SW 1271 (cell line): ENCODE measurements at regions not wholly inside any gene's neighbourhood (a gene's known extent, or its start where the extent isn't known, plus 50 kb on each side); places are given as distances from the start of the nearest gene placed in this dataset.
A peak's percentile ranks its signal among the peaks of the same experiment; 100 is the strongest.
"Not testable (repeated sequence)": the region's sequence is repeated elsewhere in the genome, so short reads cannot be mapped to it uniquely, and the experiment has no call there.

Experiments
- DNase-seq, 2 experiments: peaks; one replicate each; lab custom pipeline; 2025; lab: John Stamatoyannopoulos, UW

GRCh38 chr14:38705220-38705619 is 397.8 kb downstream of the SEC23A start:
- no peak for DNase-seq

- no peak for DNase-seq
These were observed 398.8 kb downstream of the SEC23A start for GRCh38 chr14:38704220-38704619.

GRCh38 chr14:38696925-38697324 is 406.1 kb downstream of the SEC23A start:
- no peak for DNase-seq

GRCh38 chr14:38693423-38693822 is 409.6 kb downstream of the SEC23A start:
- no peak for DNase-seq

GRCh38 chr14:38669027-38669426 is 413.1 kb upstream of the CLEC14A start:
- no peak for DNase-seq

- DNase-seq, result no peak
These were observed 407.5 kb upstream of the CLEC14A start for GRCh38 chr14:38663382-38663781.

- no peak for DNase-seq
These were observed 406.9 kb upstream of the CLEC14A start for GRCh38 chr14:38662781-38663180.

- no peak for DNase-seq
These were observed 390.5 kb upstream of the CLEC14A start for GRCh38 chr14:38646391-38646790.

GRCh38 chr14:38634913-38635312 is 379.0 kb upstream of the CLEC14A start:
- DNase-seq, result not testable (repeated sequence)

GRCh38 chr14:38629412-38629811 is 373.5 kb upstream of the CLEC14A start:
- no peak for DNase-seq

GRCh38 chr14:38627163-38627562 is 371.3 kb upstream of the CLEC14A start:
- DNase-seq, result no peak

GRCh38 chr14:38623661-38624060 is 367.8 kb upstream of the CLEC14A start:
- DNase-seq, result no peak

GRCh38 chr14:38618514-38618913 is 362.6 kb upstream of the CLEC14A start:
- DNase-seq, result no peak

GRCh38 chr14:38616959-38617358 is 361.1 kb upstream of the CLEC14A start:
- no peak for DNase-seq

GRCh38 chr14:38611928-38612327 is 356.0 kb upstream of the CLEC14A start:
- DNase-seq, result no peak

GRCh38 chr14:38608244-38608643 is 352.4 kb upstream of the CLEC14A start:
- DNase-seq, result no peak

GRCh38 chr14:38605193-38606114 is 349.6 kb upstream of the CLEC14A start:
- peak in 1 of 2 experiments; percentile 3 for DNase-seq

GRCh38 chr14:38600572-38600971 is 344.7 kb upstream of the CLEC14A start:
- not testable (repeated sequence) for DNase-seq

GRCh38 chr14:38593476-38593875 is 337.6 kb upstream of the CLEC14A start:
- no peak for DNase-seq

- DNase-seq, result no peak
These were observed 337.0 kb upstream of the CLEC14A start for GRCh38 chr14:38592764-38593442.

- DNase-seq, result no peak
These were observed 334.0 kb upstream of the CLEC14A start for GRCh38 chr14:38589747-38590350.

- no peak for DNase-seq
These were observed 327.6 kb upstream of the CLEC14A start for GRCh38 chr14:38583471-38583870.

- no peak for DNase-seq
These were observed 322.4 kb upstream of the CLEC14A start for GRCh38 chr14:38578278-38578681.
